GM12878 (cell line): ENCODE measurements at regions not wholly inside any gene's neighbourhood (a gene's known extent, or its start where the extent isn't known, plus 50 kb on each side); places are given as distances from the start of the nearest gene placed in this dataset.

Experiments
- CEBPB ChIP-seq, 2 experiments: fragments of 150-350 bp in 1 of 2; IDR thresholded peaks; 2 replicates each; pipeline ENCODE4 v1.6.1; 2012 to 2014; ENCODE audit warnings: low read depth in 2 of 2, low read length in 2 of 2, borderline replicate concordance in 1 of 2, inconsistent platforms in 1 of 2
- DPF2 ChIP-seq: fragments of 450-650 bp; IDR thresholded peaks from 2 replicates; pipeline ENCODE4 v1.6.1; 2017; ENCODE audit warnings: mild to moderate bottlenecking
- HCFC1 ChIP-seq: fragments of 150-350 bp; IDR thresholded peaks from 2 replicates; pipeline ENCODE4 v1.6.1; 2014; ENCODE audit warnings: low read length
- HDAC2 ChIP-seq: fragments of 200-600 bp; sonication (generic); IDR thresholded peaks from 2 replicates; pipeline ENCODE4 v1.6.1; 2017
- POLR2AphosphoS5 ChIP-seq: IDR thresholded peaks from 2 replicates; pipeline ENCODE4 v1.6.1; 2011; ENCODE audit warnings: mild to moderate bottlenecking, low read length, inconsistent platforms
- RAD21 ChIP-seq: IDR thresholded peaks from 2 replicates; pipeline ENCODE4 v1.6.1; 2011; ENCODE audit warnings: mild to moderate bottlenecking, low read depth, low read length, moderate library complexity; ENCODE audit not compliant: insufficient read depth
- TF ChIP-seq, protein P1 (sequence below): IDR thresholded peaks from 2 replicates; pipeline ENCODE4 v1.6.1; 2011; ENCODE audit warnings: low read depth, mild to moderate bottlenecking, low read length, moderate library complexity, borderline replicate concordance; ENCODE audit errors: extremely low read depth
- TF ChIP-seq, protein P2 (sequence below), 3 experiments: IDR thresholded peaks in 2 of 3; conservative IDR thresholded peaks in 1 of 3; 2 replicates each; pipeline ENCODE4 v1.5.1; 2011; ENCODE audit warnings: low read depth in 3 of 3, low read length in 3 of 3, mild to moderate bottlenecking in 3 of 3, control low read depth in 2 of 3, moderate library complexity in 2 of 3, inconsistent platforms in 1 of 3, mixed read lengths in 1 of 3; ENCODE audit not compliant: control insufficient read depth in 2 of 3, insufficient read depth in 1 of 3; ENCODE audit errors: extremely low read depth in 1 of 3
- TF ChIP-seq, protein P3 (sequence below): fragments of 450-650 bp; IDR thresholded peaks from 2 replicates; pipeline ENCODE4 v1.6.1; 2017; ENCODE audit warnings: mild to moderate bottlenecking, moderate library complexity

DNA sequence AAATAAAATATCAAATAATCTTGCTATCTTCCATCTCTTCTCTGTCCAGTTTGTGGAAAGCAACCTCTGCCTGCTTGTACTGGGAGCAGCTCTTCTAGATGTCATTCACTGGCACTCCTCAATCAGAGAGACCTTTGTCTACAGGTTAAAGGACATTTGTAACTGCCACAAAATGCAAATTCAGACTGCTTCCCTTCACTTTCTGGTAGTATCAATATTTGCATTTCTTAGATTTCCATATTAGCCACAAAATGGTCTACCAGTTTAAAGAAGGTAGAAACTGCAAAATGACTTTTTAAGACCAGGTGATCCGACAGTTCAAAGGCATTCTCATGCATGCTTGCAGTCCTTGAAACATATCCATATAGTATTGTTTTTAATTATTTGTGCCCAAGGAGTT, 51.7 kb upstream of the RCN1 start:
- TF ChIP-seq, protein P1, sequence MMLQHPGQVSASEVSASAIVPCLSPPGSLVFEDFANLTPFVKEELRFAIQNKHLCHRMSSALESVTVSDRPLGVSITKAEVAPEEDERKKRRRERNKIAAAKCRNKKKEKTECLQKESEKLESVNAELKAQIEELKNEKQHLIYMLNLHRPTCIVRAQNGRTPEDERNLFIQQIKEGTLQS = no peak
- TF ChIP-seq, protein P2, sequence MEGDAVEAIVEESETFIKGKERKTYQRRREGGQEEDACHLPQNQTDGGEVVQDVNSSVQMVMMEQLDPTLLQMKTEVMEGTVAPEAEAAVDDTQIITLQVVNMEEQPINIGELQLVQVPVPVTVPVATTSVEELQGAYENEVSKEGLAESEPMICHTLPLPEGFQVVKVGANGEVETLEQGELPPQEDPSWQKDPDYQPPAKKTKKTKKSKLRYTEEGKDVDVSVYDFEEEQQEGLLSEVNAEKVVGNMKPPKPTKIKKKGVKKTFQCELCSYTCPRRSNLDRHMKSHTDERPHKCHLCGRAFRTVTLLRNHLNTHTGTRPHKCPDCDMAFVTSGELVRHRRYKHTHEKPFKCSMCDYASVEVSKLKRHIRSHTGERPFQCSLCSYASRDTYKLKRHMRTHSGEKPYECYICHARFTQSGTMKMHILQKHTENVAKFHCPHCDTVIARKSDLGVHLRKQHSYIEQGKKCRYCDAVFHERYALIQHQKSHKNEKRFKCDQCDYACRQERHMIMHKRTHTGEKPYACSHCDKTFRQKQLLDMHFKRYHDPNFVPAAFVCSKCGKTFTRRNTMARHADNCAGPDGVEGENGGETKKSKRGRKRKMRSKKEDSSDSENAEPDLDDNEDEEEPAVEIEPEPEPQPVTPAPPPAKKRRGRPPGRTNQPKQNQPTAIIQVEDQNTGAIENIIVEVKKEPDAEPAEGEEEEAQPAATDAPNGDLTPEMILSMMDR (IDR thresholded peaks at IDR 0.05 in 2 of 3, conservative IDR thresholded peaks at IDR 0.05 in 1 of 3; ENCODE audit: control insufficient read depth in 2 of 3, extremely low read depth in 1 of 3, insufficient read depth in 1 of 3, low read depth in 3 of 3, low read length in 3 of 3) = no peak
- no peak for TF ChIP-seq CEBPB (IDR thresholded peaks at IDR 0.05; ENCODE audit: borderline replicate concordance in 1 of 2, low read depth in 2 of 2, low read length in 2 of 2)
- no peak for TF ChIP-seq DPF2
- TF ChIP-seq HCFC1 = no peak
- TF ChIP-seq RAD21 = no peak
- TF ChIP-seq, protein P3, sequence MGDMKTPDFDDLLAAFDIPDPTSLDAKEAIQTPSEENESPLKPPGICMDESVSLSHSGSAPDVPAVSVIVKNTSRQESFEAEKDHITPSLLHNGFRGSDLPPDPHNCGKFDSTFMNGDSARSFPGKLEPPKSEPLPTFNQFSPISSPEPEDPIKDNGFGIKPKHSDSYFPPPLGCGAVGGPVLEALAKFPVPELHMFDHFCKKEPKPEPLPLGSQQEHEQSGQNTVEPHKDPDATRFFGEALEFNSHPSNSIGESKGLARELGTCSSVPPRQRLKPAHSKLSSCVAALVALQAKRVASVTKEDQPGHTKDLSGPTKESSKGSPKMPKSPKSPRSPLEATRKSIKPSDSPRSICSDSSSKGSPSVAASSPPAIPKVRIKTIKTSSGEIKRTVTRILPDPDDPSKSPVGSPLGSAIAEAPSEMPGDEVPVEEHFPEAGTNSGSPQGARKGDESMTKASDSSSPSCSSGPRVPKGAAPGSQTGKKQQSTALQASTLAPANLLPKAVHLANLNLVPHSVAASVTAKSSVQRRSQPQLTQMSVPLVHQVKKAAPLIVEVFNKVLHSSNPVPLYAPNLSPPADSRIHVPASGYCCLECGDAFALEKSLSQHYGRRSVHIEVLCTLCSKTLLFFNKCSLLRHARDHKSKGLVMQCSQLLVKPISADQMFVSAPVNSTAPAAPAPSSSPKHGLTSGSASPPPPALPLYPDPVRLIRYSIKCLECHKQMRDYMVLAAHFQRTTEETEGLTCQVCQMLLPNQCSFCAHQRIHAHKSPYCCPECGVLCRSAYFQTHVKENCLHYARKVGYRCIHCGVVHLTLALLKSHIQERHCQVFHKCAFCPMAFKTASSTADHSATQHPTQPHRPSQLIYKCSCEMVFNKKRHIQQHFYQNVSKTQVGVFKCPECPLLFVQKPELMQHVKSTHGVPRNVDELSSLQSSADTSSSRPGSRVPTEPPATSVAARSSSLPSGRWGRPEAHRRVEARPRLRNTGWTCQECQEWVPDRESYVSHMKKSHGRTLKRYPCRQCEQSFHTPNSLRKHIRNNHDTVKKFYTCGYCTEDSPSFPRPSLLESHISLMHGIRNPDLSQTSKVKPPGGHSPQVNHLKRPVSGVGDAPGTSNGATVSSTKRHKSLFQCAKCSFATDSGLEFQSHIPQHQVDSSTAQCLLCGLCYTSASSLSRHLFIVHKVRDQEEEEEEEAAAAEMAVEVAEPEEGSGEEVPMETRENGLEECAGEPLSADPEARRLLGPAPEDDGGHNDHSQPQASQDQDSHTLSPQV = no peak
- no peak for TF ChIP-seq POLR2AphosphoS5
- no peak for TF ChIP-seq HDAC2
